Gastroesophageal sphincter (tissue), 4 donors: ENCODE measurements at regions not wholly inside any gene's neighbourhood (a gene's known extent, or its start where the extent isn't known, plus 50 kb on each side); places are given as distances from the start of the nearest gene placed in this dataset.

ENCODE experiments used
- ATAC-seq: fragments of 150-250 bp; one replicate; pipeline ENCODE4 v1.9.1; 2016; ENCODE audit warnings: mild to moderate bottlenecking, moderate library complexity
- H3K27ac ChIP-seq, 4 donors: fragments of 200-600 bp; sonication (generic) in 3 of 4; 1 replicate in 3 of 4; 2 replicates in 1 of 4; pipeline ENCODE4 v1.5.1; 2016 to 2019
- H3K27me3 ChIP-seq: fragments of 200-600 bp; sonication (generic); one replicate; pipeline ENCODE4 v1.5.1; 2019
- H3K36me3 ChIP-seq, 2 donors: fragments of 200-600 bp; sonication (generic); one replicate each; pipeline ENCODE4 v1.5.1; 2019; ENCODE audit warnings: control low read depth in 1 of 2
- H3K4me1 ChIP-seq, 3 donors: fragments of 200-600 bp; sonication (generic); 1 replicate in 2 of 3; 2 replicates in 1 of 3; pipeline ENCODE4 v1.5.1; 2016 to 2019; ENCODE audit warnings: control low read depth in 2 of 3
- H3K4me3 ChIP-seq, 2 donors: fragments of 200-600 bp; sonication (generic); one replicate each; pipeline ENCODE4 v1.5.1; 2019; ENCODE audit warnings: mild to moderate bottlenecking in 1 of 2, moderate library complexity in 1 of 2
- H3K9me3 ChIP-seq, 3 donors: fragments of 200-600 bp; sonication (generic); one replicate each; pipeline ENCODE4 v1.5.1; 2017 to 2019; ENCODE audit warnings: control low read depth in 2 of 3
- EP300 ChIP-seq: sonication (generic); formaldehyde crosslinking; IDR thresholded peaks from one replicate; pipeline ENCODE4 v1.6.1; 2017; ENCODE audit warnings: antibody characterized with exemption, mild to moderate bottlenecking
- POLR2A ChIP-seq, 2 donors: fragments of 450-650 bp; IDR thresholded peaks; one replicate each; pipeline ENCODE4 v1.6.1; 2017; ENCODE audit warnings: antibody characterized with exemption in 2 of 2, mild to moderate bottlenecking in 2 of 2, moderate library complexity in 1 of 2
- POLR2AphosphoS5 ChIP-seq: sonication (generic); formaldehyde crosslinking; IDR thresholded peaks from one replicate; pipeline ENCODE4 v1.6.1; 2017; ENCODE audit warnings: antibody characterized with exemption
- WGBS, 2 donors: methylation state at CpG; one replicate each; pipeline ENCODE4 v1.1.5; 2018; ENCODE audit warnings: low coverage in 1 of 2; 5-methylcytosine and 5-hydroxymethylcytosine counted together
- TF ChIP-seq, protein P1 (sequence below), 4 experiments: fragments of 200-600 bp in 2 of 4; fragments of 450-650 bp in 2 of 4; sonication (generic) in 1 of 4; IDR thresholded peaks; one replicate each; pipeline ENCODE4 v1.5.1; 2017 to 2019; ENCODE audit warnings: antibody characterized with exemption in 4 of 4, mild to moderate bottlenecking in 2 of 4, moderate library complexity in 2 of 4

DNA sequence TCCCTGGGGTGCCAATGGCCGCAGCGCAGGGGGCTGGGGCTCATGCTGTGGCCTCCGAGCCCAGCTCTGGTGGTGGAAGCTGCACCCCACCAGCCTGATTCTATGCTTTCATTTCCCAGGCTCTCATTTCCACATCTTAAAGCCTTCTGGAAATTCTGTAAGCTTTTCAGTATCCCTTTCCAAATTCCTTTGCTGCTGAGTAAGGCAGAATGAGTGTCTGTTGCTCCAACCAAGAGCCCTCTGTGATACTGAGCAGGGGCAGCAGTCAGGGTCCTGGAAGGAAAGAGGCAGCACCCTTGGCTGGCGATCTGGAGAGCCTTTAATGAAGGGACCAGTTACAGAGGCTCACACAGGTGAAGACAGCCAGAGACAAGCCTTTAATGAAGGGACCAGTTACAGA, 79.5 kb upstream of the FOXF1 start:
- Histone ChIP-seq H3K4me1 (peaks cover 8 to 60% (median 22%) of the 10 kb centered on the region in 3 donors), H3K27ac (peak overlapping the region; percentile 69 to 93 (median 84)), H3K4me3 (no peak overlapping the region), H3K27me3 (no peaks in the 10 kb centered on the region), H3K36me3 (no peaks in the 10 kb centered on the region), H3K9me3 (no peaks in the 10 kb centered on the region)
- TF ChIP-seq, protein P1, sequence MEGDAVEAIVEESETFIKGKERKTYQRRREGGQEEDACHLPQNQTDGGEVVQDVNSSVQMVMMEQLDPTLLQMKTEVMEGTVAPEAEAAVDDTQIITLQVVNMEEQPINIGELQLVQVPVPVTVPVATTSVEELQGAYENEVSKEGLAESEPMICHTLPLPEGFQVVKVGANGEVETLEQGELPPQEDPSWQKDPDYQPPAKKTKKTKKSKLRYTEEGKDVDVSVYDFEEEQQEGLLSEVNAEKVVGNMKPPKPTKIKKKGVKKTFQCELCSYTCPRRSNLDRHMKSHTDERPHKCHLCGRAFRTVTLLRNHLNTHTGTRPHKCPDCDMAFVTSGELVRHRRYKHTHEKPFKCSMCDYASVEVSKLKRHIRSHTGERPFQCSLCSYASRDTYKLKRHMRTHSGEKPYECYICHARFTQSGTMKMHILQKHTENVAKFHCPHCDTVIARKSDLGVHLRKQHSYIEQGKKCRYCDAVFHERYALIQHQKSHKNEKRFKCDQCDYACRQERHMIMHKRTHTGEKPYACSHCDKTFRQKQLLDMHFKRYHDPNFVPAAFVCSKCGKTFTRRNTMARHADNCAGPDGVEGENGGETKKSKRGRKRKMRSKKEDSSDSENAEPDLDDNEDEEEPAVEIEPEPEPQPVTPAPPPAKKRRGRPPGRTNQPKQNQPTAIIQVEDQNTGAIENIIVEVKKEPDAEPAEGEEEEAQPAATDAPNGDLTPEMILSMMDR (IDR thresholded peaks at IDR 0.05): no peak
- peak; percentile 69 for TF ChIP-seq POLR2AphosphoS5
- no peak for ATAC-seq
- 62% methylated on average over 3 of the region's 4 CpGs; no CpG with 5 or more reads in 1 of the 2 donors for WGBS, 2 donors

GRCh38 chr16:86431540-86431939, 78.8 kb upstream of the FOXF1 start:
- Histone ChIP-seq H3K4me3 (no peak overlapping the region), H3K36me3 (no peaks in the 10 kb centered on the region), H3K27ac (peak overlapping the region; percentile 69 to 93 (median 84)), H3K4me1 (peaks cover 8 to 56% (median 22%) of the 10 kb centered on the region in 3 donors), H3K27me3 (no peaks in the 10 kb centered on the region), H3K9me3 (no peaks in the 10 kb centered on the region)
- 100% methylated on average over 5 of the region's 11 CpGs; no CpG with 5 or more reads in 1 of the 2 donors for WGBS, 2 donors
- no peak for ATAC-seq
- TF ChIP-seq POLR2AphosphoS5 (peak; percentile 23), POLR2A (IDR thresholded peaks at IDR 0.05) (no peak), EP300 (no peak)
- TF ChIP-seq, protein P1 (IDR thresholded peaks at IDR 0.05): peak in 2 of 4 experiments; percentile 7 to 36

GRCh38 chr16:86432048-86432447, 78.3 kb upstream of the FOXF1 start:
- TF ChIP-seq POLR2AphosphoS5 (no peak), POLR2A (IDR thresholded peaks at IDR 0.05) (no peak), EP300 (no peak)
- TF ChIP-seq, protein P1 (IDR thresholded peaks at IDR 0.05): no peak
- Histone ChIP-seq H3K4me3 (no peak overlapping the region), H3K9me3 (no peaks in the 10 kb centered on the region), H3K27me3 (no peaks in the 10 kb centered on the region), H3K27ac (peak overlapping the region; percentile 69 to 93 (median 84)), H3K4me1 (peaks cover 8 to 56% (median 22%) of the 10 kb centered on the region in 3 donors), H3K36me3 (no peaks in the 10 kb centered on the region)
- WGBS, 2 donors: 47% methylated on average over 2 of the region's 16 CpGs; no CpG with 5 or more reads in 1 of the 2 donors
- no peak for ATAC-seq

GRCh38 chr16:86432691-86433090, 77.6 kb upstream of the FOXF1 start:
- peak; percentile 89 for TF ChIP-seq EP300
- TF ChIP-seq POLR2A (IDR thresholded peaks at IDR 0.05): no peak
- TF ChIP-seq, protein P1 (IDR thresholded peaks at IDR 0.05): no peak
- peak; percentile 97 for TF ChIP-seq POLR2AphosphoS5
- Histone ChIP-seq H3K4me3 (no peak overlapping the region), H3K9me3 (no peaks in the 10 kb centered on the region), H3K27me3 (no peaks in the 10 kb centered on the region), H3K4me1 (peaks cover 8 to 56% (median 22%) of the 10 kb centered on the region in 3 donors), H3K36me3 (no peaks in the 10 kb centered on the region), H3K27ac (peak overlapping the region; percentile 82 to 93 (median 84))
- ATAC-seq: peak; percentile 88
- 4% methylated on average over 3 of the region's 15 CpGs; no CpG with 5 or more reads in 1 of the 2 donors for WGBS, 2 donors

DNA sequence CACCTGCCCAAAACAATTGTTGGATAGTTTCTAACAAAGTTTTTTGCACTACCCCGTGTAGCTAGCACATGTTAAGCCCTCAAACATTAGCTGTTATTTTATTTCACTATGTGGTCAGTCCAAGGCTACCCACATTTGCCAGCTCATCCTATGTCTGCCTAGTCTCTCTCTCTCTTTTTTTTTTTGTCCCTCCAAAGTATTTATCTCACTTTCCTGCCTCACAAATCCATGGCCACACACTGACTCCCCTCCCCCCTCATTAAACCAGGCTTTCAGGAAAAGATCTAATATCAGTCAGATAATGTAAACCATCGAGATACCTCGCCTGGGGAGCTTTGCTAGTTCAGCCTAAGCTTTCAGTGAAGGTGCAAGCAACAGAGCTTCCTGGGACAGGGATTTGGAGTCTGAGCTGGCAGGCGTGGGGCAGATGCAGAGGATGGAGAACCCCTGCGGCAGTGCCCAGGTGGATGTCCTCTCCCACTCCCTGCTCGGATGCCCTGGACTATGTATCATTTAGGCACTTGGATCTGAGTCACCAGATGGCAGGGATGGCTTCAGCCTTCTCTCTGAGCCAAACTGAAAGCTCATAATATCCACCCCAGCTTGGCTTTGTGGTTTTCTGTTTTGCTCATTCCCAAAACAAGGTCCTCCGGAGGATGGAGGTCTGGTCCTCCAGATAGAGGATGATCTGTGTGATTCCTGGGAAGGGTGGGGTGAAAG, 73.7 kb upstream of the FOXF1 start:
- WGBS, 2 donors: 44 to 58% methylated on average over 1 to 4 of the region's 7 CpGs
- no peaks in the 10 kb centered on the region for H3K36me3 ChIP-seq
- no peaks in the 10 kb centered on the region for H3K27me3 ChIP-seq
- H3K4me3 ChIP-seq: no peak overlapping the region
- TF ChIP-seq POLR2A (IDR thresholded peaks at IDR 0.05): no peak
- TF ChIP-seq POLR2AphosphoS5: no peak
- TF ChIP-seq EP300: no peak
- TF ChIP-seq, protein P1 (IDR thresholded peaks at IDR 0.05): no peak
- ATAC-seq: no peak
- H3K27ac ChIP-seq: no peak overlapping the region
- H3K9me3 ChIP-seq: no peaks in the 10 kb centered on the region
- peaks cover 2 to 33% (median 14%) of the 10 kb centered on the region in 3 donors for H3K4me1 ChIP-seq
